ENCODE measurements at regions not wholly inside any gene's neighbourhood (a gene's known extent, or its start where the extent isn't known, plus 50 kb on each side); places are given as distances from the start of the nearest gene placed in this dataset.
"Not testable (repeated sequence)": the region's sequence is repeated elsewhere in the genome, so short reads cannot be mapped to it uniquely, and the experiment has no call there.

DNA sequence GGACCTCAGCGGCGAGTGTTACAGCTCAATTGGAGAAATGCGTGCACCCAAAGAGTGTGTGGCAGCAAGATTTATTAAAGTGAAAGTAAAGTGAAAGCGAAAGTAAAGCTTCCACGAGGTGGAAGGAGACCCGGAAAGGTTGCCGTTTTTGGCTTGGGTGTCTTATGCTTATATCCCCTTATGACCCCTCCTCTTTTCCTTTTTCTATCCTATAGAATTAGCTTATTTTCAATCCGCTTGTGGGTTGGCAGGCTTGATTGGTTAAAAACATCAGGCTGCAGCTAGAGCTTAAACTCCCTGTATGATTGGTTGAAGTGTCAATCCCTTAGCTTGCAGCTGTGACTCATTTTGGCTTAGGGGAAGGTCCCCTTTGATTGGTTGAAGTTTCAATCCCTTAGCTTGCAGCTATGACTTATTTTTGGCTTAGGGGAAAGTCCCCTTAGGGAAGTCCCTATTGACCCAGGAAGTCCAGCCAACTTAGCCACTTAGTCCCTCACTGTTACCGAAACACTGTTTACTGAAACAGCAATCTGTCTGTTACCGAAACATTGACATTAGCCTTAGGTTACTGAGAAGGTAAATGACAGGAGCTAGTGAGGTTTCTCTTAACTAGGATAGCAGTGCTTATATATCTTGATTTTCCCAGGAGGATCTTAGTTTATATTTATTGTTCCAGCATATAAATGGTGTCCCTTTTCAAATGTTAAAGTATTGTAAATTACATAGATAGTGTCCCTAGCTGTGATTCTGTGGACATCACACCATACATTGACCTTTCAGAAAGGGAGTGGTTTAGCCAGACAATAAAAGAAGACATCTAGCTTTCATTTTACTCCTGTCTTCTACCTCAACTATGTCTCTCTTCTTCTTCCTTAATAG lies 575.8 kb downstream of the DACH1 start:
- Mint-ChIP-seq H3K4me3 (ENCODE audit: low read depth) (no peak overlapping the region), H3K36me3 (ENCODE audit: insufficient read depth) (no peaks in the 10 kb centered on the region), H3K27me3 (no peaks in the 10 kb centered on the region), H3K9me3 (ENCODE audit: low read depth) (no peaks in the 10 kb centered on the region), H3K27ac (no peak overlapping the region), H3K4me1 (ENCODE audit: low read depth) (no peaks in the 10 kb centered on the region)
- TF ChIP-seq, protein P1, sequence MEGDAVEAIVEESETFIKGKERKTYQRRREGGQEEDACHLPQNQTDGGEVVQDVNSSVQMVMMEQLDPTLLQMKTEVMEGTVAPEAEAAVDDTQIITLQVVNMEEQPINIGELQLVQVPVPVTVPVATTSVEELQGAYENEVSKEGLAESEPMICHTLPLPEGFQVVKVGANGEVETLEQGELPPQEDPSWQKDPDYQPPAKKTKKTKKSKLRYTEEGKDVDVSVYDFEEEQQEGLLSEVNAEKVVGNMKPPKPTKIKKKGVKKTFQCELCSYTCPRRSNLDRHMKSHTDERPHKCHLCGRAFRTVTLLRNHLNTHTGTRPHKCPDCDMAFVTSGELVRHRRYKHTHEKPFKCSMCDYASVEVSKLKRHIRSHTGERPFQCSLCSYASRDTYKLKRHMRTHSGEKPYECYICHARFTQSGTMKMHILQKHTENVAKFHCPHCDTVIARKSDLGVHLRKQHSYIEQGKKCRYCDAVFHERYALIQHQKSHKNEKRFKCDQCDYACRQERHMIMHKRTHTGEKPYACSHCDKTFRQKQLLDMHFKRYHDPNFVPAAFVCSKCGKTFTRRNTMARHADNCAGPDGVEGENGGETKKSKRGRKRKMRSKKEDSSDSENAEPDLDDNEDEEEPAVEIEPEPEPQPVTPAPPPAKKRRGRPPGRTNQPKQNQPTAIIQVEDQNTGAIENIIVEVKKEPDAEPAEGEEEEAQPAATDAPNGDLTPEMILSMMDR (IDR thresholded peaks at IDR 0.05; ENCODE audit: unreplicated experiment), result no peak
- no peak for DNase-seq (ENCODE audit: low spot score, unreplicated experiment)

DNA sequence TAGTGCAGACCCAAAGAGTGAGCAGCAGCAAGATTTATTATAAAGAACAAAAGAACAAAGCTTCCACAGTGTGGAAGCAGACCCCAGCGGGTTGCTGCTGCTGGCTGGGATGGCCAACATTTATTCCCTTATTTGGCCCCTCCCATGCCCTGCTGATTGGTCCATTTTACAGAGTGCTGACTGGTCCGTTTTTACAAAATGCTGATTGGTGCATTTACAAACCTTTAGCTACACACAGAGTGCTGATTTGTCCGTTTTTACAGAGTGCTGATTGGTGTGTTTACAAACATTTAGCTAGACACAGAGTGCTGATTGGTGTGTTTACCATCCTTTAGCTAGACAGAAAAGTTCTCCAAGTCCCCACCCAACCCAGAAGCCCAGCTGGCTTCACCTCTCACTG lies 577.0 kb downstream of the DACH1 start:
- H3K27me3 Mint-ChIP-seq; DNase-seq (ENCODE audit: low spot score, unreplicated experiment); H3K4me3 Mint-ChIP-seq (ENCODE audit: low read depth); H3K9me3 Mint-ChIP-seq (ENCODE audit: low read depth); H3K36me3 Mint-ChIP-seq (ENCODE audit: insufficient read depth); H3K4me1 Mint-ChIP-seq (ENCODE audit: low read depth); H3K27ac Mint-ChIP-seq: not testable (repeated sequence)

DNA sequence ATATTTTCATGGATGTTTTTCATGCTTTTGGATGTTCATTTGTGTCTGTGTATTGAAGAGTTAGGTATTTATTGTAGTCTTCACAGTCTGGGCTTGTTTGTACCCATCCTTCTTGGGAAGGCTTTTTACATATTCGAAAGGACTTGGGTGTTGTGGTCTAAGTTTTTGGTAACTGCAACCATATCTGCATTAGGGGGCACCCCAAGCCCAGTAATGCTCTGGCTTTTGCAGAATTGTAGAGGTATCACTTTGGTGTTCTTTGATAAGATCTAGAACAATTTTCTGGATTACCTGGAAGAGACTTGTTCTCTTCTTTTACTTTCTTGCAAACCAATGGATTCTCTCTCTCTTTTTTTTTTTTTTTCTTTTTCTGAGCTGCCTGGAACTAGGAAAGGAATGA lies 581.3 kb downstream of the DACH1 start:
- H3K9me3 Mint-ChIP-seq (ENCODE audit: low read depth), result peaks cover 7% of the 10 kb centered on the region
- DNase-seq (ENCODE audit: low spot score, unreplicated experiment), result no peak
- H3K4me3 Mint-ChIP-seq (ENCODE audit: low read depth), result no peak overlapping the region
- H3K36me3 Mint-ChIP-seq (ENCODE audit: insufficient read depth), result no peaks in the 10 kb centered on the region
- H3K27ac Mint-ChIP-seq, result no peak overlapping the region
- TF ChIP-seq, protein P1 (IDR thresholded peaks at IDR 0.05; ENCODE audit: unreplicated experiment), result no peak
- no peaks in the 10 kb centered on the region for H3K27me3 Mint-ChIP-seq
- H3K4me1 Mint-ChIP-seq (ENCODE audit: low read depth), result no peaks in the 10 kb centered on the region

DNA sequence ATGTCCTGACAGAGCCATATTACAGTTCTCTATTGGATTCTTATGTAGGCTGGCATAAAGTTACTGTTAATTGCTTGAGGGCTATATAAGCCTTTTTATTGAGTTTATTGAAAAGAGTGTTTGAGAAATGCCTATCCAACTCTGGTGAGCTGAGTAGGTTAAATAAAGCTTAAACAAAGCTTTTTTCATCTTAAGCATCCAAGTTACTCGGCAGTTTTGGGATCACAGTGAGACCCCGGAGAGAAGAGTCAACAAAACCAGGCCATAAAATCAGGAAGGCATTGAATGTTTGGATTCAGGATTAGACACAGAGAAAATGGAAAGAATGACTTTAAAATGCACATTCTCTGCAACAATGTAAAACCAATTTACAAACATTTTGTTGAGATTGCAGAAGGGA lies 588.5 kb downstream of the DACH1 start:
- Mint-ChIP-seq H3K36me3 (ENCODE audit: insufficient read depth) (no peaks in the 10 kb centered on the region), H3K4me1 (ENCODE audit: low read depth) (peaks cover 6% of the 10 kb centered on the region), H3K4me3 (ENCODE audit: low read depth) (no peak overlapping the region), H3K27me3 (no peaks in the 10 kb centered on the region), H3K27ac (no peak overlapping the region), H3K9me3 (ENCODE audit: low read depth) (peaks cover 7% of the 10 kb centered on the region)
- TF ChIP-seq, protein P1 (IDR thresholded peaks at IDR 0.05; ENCODE audit: unreplicated experiment), result no peak
- no peak for DNase-seq (ENCODE audit: low spot score, unreplicated experiment)

DNA sequence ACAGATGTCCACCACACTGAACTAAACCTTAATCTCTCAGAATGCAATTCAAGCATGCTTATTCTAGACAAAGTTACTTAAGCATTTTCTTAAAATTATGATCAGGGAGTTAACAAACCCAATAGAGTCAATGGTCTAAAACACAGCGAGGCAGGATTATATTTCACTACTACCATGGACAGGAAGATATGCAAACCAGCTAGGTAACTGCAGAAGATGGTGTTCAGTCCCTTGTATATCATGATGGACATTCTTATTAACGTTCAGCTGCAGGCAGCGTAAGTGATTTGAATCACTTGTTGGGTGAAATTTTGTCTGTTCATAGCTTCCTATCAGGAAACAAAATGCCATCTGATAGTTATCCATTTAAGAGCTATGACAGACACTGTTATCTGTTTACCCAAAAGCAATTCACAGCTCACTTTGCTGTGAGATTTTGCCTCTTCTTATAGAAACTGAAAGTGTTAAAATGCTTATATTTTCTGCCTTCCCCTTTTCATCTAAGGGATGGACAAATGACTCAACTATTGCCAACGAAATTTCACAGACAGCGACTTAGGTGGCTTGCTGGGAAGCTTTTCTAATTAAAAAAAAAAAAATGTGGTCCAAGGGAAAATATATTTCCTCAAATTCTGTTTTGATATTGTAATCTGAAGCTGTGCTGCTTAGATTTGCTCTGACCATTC lies 591.9 kb downstream of the DACH1 start:
- peaks cover 4% of the 10 kb centered on the region for H3K9me3 Mint-ChIP-seq (ENCODE audit: low read depth)
- H3K4me3 Mint-ChIP-seq (ENCODE audit: low read depth), result no peak overlapping the region
- peaks cover 6% of the 10 kb centered on the region for H3K4me1 Mint-ChIP-seq (ENCODE audit: low read depth)
- H3K36me3 Mint-ChIP-seq (ENCODE audit: insufficient read depth), result no peaks in the 10 kb centered on the region
- DNase-seq (ENCODE audit: low spot score, unreplicated experiment), result no peak
- H3K27ac Mint-ChIP-seq, result no peak overlapping the region
- no peaks in the 10 kb centered on the region for H3K27me3 Mint-ChIP-seq
- TF ChIP-seq, protein P1 (IDR thresholded peaks at IDR 0.05; ENCODE audit: unreplicated experiment), result no peak

Data from progenitor cell of endocrine pancreas (in vitro differentiated cells).